ENCODE measurements at regions not wholly inside any gene's neighbourhood (a gene's known extent, or its start where the extent isn't known, plus 50 kb on each side); places are given as distances from the start of the nearest gene placed in this dataset.

- TF ChIP-seq ELF1 (IDR thresholded peaks at IDR 0.05; ENCODE audit: borderline replicate concordance, low read depth) = no peak
These were observed 381.1 kb downstream of the SEC23A start (continued) for GRCh38 chr14:38721822-38722431.

- BruUV-seq (replicated peaks) = no TSS peak
- H3K27ac ChIP-seq (ENCODE audit: low read depth, low read length) = no peak overlapping the region
- no peaks in the 10 kb centered on the region for H3K9me3 ChIP-seq (ENCODE audit: control insufficient read depth in 1 of 2, insufficient read depth in 1 of 2, low read depth in 1 of 2, low read length in 2 of 2)
- H3K27me3 ChIP-seq (ENCODE audit: insufficient read depth, low read length) = no peaks in the 10 kb centered on the region
- no peak overlapping the region for H3K4me3 ChIP-seq (replicated peaks in 1 of 2; ENCODE audit: low read depth in 1 of 2, low read length in 2 of 2)
- ChIA-PET CTCF (interaction anchor here (2.8 kb wide), 1 partner anchor 149 kb away, joined by 10 read pairs; no protein-coding TSS in a partner anchor), POLR2A (no interaction called here), RAD21 (ENCODE audit: low non-redundant PET in 1 of 2, low total read pairs in 2 of 2, uncharacterized antibody in 2 of 2, unreplicated experiment in 2 of 2) (no interaction called here)
- no peaks in the 10 kb centered on the region for H3K36me3 ChIP-seq (ENCODE audit: control insufficient read depth in 1 of 2, insufficient read depth in 2 of 2, low read length in 2 of 2)
- H2AFZ ChIP-seq (ENCODE audit: low read depth, low read length, poor library complexity, severe bottlenecking) = no peak overlapping the region
- ATAC-seq (no peak), DNase-seq (ENCODE audit: low read depth, low spot score) (no peak)
- no peak overlapping the region for H3K4me2 ChIP-seq (ENCODE audit: low read length)
- TF ChIP-seq CEBPB (IDR thresholded peaks at IDR 0.05; ENCODE audit: low read depth) (no peak), CBX3 (IDR thresholded peaks at IDR 0.05; ENCODE audit: low read depth) (no peak), SRF (IDR thresholded peaks at IDR 0.05; ENCODE audit: low read depth) (no peak), EZH2phosphoT487 (IDR thresholded peaks at IDR 0.05; ENCODE audit: borderline replicate concordance) (no peak), FOSL1 (IDR thresholded peaks at IDR 0.05; ENCODE audit: low read depth) (no peak)
- no peaks in the 10 kb centered on the region for H4K20me1 ChIP-seq (ENCODE audit: insufficient read depth)
- H3K79me2 ChIP-seq (ENCODE audit: insufficient read depth, low read length) = no peaks in the 10 kb centered on the region
- no peaks in the 10 kb centered on the region for H3K4me1 ChIP-seq (ENCODE audit: control insufficient read depth in 1 of 2, insufficient read depth in 2 of 2, low read length in 2 of 2)
- H3K9ac ChIP-seq (ENCODE audit: low read length) = no peak overlapping the region
- no peaks in the 10 kb centered on the region for H3K9me2 ChIP-seq (ENCODE audit: insufficient read depth)
- intact Hi-C loops (cut with micrococcal nuclease) = no loop called here
These were observed 384.5 kb downstream of the SEC23A start for GRCh38 chr14:38718519-38718918.

GRCh38 chr14:38716926-38717325 lies 386.1 kb downstream of the SEC23A start:
- H3K4me3 ChIP-seq (replicated peaks in 1 of 2; ENCODE audit: low read depth in 1 of 2, low read length in 2 of 2) = no peak overlapping the region
- no peak overlapping the region for H3K27ac ChIP-seq (ENCODE audit: low read depth, low read length)
- ChIA-PET CTCF (no interaction called here), RAD21 (ENCODE audit: low non-redundant PET in 1 of 2, low total read pairs in 2 of 2, uncharacterized antibody in 2 of 2, unreplicated experiment in 2 of 2) (no interaction called here), POLR2A (no interaction called here)
- H3K27me3 ChIP-seq (ENCODE audit: insufficient read depth, low read length) = 0 out of 2 replicates have a peak, but pooled peaks cover 2% of the 10 kb centered on the region
- DNase-seq (ENCODE audit: low read depth, low spot score) = no peak
- intact Hi-C loops (cut with micrococcal nuclease) = no loop called here
- no peaks in the 10 kb centered on the region for H4K20me1 ChIP-seq (ENCODE audit: insufficient read depth)
- H3K4me1 ChIP-seq (ENCODE audit: control insufficient read depth in 1 of 2, insufficient read depth in 2 of 2, low read length in 2 of 2) = no peaks in the 10 kb centered on the region
- no peaks in the 10 kb centered on the region for H3K9me2 ChIP-seq (ENCODE audit: insufficient read depth)
- no peak overlapping the region for H3K9ac ChIP-seq (ENCODE audit: low read length)
- no peaks in the 10 kb centered on the region for H3K36me3 ChIP-seq (ENCODE audit: control insufficient read depth in 1 of 2, insufficient read depth in 2 of 2, low read length in 2 of 2)
- BruUV-seq (replicated peaks) = no TSS peak
- no peak overlapping the region for H3K4me2 ChIP-seq (ENCODE audit: low read length)
- H2AFZ ChIP-seq (ENCODE audit: low read depth, low read length, poor library complexity, severe bottlenecking) = no peak overlapping the region
- H3K79me2 ChIP-seq (ENCODE audit: insufficient read depth, low read length) = no peaks in the 10 kb centered on the region
- H3K9me3 ChIP-seq (ENCODE audit: control insufficient read depth in 1 of 2, insufficient read depth in 1 of 2, low read depth in 1 of 2, low read length in 2 of 2) = no peaks in the 10 kb centered on the region
- no peak for ATAC-seq
- TF ChIP-seq MAX (IDR thresholded peaks at IDR 0.05) = no peak
- TF ChIP-seq JUND (IDR thresholded peaks at IDR 0.05) = no peak
- no peak for TF ChIP-seq YY1 (IDR thresholded peaks at IDR 0.05; ENCODE audit: extremely low read depth, insufficient replicate concordance, low read depth, low read length)
- no peak for TF ChIP-seq EGR1 (IDR thresholded peaks at IDR 0.05; ENCODE audit: low read depth)
- no peak for TF ChIP-seq CTCF (IDR thresholded peaks at IDR 0.05 in 2 of 3, conservative IDR thresholded peaks at IDR 0.05 in 1 of 3; ENCODE audit: borderline replicate concordance in 1 of 3, insufficient read depth in 1 of 3, low read depth in 2 of 3, low read length in 2 of 3)
- no peak for TF ChIP-seq ZBTB33 (IDR thresholded peaks at IDR 0.05; ENCODE audit: extremely low read depth, insufficient replicate concordance, low read length)

Data from HCT116 (cell line).